MM.1S (cell line): ENCODE measurements at regions not wholly inside any gene's neighbourhood (a gene's known extent, or its start where the extent isn't known, plus 50 kb on each side); places are given as distances from the start of the nearest gene placed in this dataset.

Experiments
- CTCF ChIP-seq: fragments of 300-600 bp; sonication (generic); IDR thresholded peaks from 2 replicates; pipeline ENCODE4 v1.5.1; 2016; ENCODE audit warnings: antibody characterized with exemption, low read length, mixed read lengths
- EZH2 ChIP-seq: fragments of 300-600 bp; sonication (generic); optimal IDR thresholded peaks from 2 replicates; pipeline ENCODE3; 2017; ENCODE audit warnings: low read depth, mild to moderate bottlenecking, antibody characterized with exemption, low read length, mixed read lengths

- TF ChIP-seq CTCF (no peak), EZH2 (no peak)
These were observed 203.5 kb upstream of the ZBTB20 start for GRCh38 chr3:115350606-115351005.
